ENCODE measurements at regions not wholly inside any gene's neighbourhood (a gene's known extent, or its start where the extent isn't known, plus 50 kb on each side); places are given as distances from the start of the nearest gene placed in this dataset.

DNA sequence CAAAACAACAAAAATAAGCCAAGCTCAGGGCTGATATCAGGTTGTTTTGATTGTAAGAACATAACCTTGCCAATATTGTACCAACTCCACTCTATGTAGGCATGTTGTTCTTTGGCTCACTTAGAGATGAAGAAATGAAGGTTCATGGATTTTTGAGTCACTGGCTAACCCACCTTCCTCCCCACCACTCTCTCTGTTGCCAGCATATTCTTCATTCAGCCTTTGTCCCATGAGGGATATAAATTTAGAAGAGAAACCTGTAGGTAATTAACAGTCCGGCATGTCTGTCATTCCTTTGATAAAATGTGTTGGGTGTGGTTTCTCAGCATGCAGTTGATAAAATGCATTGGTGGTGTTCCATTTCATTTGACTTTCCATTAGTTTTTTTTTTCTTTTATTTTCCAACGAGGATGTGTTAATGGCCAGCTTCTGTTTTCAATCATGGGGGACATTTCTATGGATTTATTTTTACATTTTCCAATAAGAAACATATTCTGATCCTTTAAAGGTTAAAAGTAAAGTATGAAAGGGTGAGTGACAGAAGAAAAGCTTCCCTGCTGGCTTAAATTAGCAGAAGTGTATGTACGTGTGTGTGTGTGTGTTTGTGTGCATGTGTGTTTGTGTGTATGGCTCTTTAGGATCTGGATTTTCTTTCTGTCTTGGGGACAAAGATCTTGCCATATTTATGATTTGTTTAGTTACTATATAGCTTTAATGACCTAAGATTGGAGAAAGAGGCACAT, 166.2 kb upstream of the KCNJ16 start:
- DNase-seq = no peak

DNA sequence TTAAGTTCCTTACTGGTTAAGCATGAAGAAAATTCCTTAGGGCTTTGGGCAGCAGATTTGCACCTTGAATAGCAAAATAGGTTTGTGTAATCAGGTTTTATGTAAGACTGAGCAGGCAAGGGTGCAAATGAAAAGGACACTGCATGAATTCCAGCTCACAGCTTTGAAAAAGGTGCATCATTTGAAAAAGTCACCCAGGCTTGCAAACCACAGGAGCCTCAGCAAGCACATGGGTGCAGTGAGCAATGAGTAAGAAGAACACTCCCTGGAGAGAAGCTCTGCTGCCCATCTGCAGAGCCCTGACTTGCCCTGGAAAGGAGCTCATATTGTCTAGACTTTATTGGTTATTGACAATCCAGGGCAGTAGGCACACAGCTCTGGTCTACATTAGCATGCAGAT, 165.6 kb upstream of the KCNJ16 start:
- no peak for DNase-seq

DNA sequence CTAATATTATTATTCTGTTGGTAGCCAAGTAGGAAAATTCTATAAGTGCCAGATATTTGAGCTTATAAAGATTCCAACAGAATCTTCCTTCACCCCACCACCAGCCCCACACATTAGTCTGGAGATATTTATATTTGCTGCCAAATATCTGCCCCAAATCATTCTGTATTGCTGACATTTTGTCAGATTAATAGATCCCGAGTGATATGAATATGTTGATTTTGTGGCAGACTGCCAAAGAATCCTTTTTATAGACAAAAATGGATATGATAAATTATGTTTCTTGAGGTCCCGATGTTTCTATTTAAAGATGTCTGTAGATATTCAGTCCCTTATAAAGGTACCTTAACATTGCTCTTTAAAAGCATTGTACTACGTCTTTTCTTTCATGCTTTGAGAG, 162.2 kb upstream of the KCNJ16 start:
- no peak for DNase-seq

DNA sequence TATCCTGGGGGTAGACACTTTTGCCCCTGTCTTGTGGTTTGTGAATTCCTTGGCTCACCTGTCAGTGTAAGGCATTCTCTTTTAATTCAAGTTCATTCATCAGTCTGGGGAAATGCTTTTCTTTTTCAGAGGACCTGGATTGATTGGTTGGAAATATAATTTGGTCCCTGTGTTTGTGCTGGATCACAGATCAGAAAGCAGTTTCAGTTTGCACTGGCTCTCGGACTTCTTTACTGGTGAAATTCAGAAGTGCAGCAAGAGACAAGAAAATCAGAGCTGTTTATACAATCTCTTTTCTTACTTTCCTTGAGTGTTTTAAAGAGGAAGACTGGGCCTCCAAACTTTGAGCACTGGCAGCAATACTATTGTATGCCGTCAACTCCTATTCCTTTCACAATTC, 161.8 kb upstream of the KCNJ16 start:
- no peak for DNase-seq

DNA sequence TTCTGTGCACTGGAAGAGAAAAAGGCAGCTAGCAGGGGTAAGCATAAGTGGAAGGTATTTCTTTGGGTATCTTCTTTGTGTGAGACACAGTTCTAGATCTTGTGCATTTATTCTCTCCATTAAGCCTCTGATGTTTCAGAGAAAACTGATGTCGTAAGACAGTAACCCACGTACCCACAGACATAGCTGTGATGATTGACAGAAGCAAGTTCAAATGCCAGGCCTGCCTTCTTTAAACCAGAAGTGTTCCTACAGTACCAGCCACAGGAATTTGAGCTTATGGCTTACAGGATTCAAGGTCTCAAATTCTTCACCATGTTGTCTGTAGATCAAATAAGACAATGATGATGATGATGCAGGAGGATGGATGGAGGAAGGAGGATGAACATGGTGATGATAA, 161.4 kb upstream of the KCNJ16 start:
- no peak for DNase-seq

DNA sequence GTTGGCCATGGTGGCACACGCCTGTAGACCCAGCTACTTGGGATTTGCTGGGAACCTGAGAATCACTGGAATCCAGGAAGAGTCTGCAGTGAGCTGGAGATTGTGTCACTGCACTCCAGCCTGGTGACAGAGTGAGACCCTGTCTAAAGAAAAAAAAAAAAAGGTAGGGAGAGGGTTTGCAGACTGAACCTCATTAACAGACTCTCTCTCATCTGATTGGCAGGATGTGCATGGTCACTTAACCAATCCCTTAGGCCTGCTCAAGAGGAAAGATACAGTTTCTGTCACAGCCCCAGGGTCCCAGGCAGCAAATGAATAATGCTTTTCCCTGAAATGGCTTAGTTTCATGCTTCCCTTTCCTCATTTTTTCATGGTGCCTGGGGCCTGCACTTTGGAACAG, 160.5 kb upstream of the KCNJ16 start:
- no peak for DNase-seq

DNA sequence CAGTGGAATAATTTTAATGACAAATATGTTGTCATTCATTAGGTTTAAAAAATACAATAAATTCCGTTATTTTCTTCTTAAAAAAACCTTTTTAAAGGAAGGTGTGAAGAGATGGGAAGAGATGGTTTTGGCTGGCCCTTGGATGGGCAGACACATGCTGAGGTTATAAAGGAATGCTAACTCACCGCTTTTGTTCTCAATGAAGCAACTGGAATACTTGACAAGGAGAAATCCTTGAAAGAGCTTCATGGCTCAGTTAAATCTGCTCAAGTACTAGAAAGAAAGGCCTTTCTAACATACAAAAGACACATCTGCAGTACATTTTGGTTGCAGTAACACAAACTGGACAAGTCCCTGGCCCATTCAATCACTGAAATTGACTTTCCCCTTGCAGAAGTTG, 158.3 kb upstream of the KCNJ16 start:
- no peak for DNase-seq

DNA sequence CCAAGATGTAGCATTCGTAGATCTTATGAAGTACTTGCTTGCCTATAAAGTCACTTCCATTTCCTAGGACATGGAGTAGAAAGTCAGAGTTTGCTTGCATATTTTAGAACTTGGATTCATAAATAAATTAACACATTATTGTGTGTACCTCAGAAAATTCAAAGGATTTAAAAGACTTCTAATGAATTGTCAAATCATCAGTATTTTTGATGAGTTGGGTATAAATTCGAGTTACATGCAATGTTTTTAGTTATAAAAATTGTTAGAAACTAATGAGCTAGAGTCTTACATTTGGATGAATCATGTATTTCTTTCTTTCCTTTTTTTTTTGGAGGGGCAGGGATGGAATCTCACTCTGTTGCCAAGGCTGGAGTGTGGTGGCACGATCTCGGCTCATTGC, 156.9 kb upstream of the KCNJ16 start:
- no peak for DNase-seq

DNA sequence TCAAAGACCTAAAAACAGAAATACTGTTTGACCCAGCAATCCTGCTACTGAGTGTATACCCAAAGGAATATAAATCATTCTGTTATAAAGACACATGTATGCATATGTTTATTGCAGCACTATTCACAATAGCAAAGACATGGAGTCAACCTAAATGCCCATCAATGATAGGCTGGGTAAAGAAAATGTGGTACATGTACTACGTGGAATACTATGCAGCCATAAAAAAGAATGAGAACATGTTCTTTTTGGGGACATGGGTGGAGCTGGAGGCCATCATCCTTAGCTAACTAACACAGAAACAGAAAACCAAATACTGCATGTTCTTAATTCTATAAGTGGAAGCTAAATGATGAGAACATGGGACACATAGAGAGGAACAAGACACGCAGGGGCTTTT, 155.2 kb upstream of the KCNJ16 start:
- no peak for DNase-seq

DNA sequence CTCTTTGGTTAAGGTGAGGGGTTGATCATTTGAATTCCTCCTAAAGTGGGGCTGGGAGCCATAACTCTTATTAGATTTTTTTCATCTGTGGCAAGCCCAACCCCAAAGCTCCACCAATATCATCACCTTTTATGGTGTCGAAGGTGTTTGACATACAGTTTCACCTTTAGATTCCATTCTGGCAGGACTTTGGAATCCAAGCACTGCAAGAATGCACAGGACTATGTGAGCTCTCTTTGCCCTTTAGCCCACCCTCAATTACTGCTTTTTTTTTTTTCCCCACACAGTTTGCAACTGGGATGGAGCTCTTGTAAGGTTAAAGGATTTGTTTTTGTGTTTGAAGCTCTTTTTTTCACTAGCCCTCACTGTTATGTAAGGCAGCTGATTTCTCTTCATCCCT, 154.0 kb upstream of the KCNJ16 start:
- no peak for DNase-seq

DNA sequence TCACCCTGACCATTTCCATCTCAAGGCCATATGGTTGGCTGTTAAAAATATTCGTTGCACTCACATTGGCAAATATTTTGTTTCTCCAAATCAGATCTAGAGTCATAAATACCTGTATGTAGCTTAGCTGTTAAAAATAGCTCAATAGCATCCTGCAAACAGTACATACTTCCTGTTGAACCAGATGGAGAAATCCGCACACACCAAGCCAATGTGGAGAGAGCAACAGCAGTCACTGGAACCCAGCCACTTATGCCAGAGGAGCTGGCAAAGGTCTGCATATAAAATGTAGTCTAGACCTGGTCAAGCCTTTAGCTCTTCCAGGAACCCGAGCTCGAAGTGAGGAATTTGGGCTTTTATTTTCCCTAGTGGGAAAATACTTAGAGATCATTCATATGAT, 146.4 kb upstream of the KCNJ16 start:
- DNase-seq = no peak

DNA sequence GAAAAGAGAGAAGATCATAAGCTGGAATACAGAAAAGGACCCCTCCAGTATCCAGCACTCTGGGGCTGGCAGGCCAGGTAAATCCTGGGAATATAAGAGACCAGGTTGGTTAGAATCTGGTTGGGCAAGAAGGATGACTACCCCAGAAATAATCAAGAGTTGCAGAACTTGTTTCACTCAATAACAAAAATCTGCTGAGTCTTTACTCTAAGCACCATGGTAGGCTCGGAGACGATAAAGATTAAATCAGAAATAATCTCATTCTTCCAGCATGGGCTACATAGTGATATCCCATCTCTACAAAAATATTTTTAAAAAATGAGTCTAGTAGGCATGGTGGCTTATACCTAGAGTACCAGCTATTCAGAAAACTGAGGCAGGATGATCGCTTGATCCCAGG, 138.0 kb upstream of the KCNJ16 start:
- DNase-seq = no peak

DNA sequence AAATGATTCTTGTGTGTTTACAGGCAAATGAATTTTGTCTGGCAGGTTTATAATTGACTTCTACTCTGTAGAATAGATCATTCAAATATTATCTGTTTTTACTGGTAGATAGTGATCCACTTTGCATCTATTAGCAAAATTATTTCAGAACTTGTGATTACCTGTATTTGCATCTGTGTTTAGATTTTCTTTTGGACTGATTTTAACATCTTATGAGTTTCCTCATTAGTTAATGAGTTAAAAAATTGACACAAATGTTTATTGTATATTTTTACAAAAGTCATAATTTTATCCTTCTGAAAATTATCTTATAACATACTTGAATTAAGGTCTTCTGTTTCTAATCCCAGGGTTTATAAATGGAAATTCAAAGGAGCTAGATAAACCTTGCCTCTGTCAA, 132.0 kb upstream of the KCNJ16 start:
- no peak for DNase-seq

DNA sequence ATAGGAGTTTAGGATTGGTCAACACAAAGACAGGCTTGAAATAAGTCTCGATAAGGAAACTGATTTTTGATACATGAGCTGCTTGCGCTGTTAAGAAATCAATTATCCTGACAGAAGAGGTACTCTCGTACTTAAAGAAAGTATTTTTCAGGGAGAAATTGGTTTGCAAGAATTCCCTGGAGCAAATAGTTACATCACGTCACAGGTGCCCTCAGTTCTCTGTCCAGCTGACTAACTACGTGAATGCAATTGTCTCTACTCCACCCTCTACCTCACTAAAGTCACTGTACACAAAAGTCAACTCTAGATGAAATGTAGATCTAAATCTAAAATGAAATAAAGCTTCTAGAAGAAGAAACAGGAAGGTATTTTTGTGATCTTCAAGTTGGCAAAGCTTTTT, 130.6 kb upstream of the KCNJ16 start:
- no peak for DNase-seq

DNA sequence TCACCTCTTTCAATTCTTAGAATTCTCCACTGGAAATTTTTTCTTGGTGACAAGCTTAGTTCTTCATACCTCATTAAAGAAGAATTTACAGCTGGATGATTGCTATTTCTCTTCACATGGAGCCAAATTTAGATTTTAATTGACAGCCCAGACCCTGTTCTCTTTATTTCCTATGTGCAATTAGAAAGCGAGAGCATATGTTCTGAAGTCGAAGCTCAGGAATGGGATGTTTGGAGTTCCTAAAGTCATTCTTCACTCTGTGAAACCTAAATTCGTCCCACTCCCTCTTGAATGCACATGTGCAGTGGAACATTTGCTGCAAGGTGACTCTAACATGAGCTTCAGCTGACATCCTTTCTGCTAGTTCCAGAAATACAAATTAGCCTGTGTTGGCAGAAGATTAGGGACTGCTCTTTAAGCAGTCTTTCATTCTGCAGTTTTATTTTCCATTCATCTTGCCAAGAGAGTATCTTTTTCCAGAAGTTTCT, 129.3 kb upstream of the KCNJ16 start:
- DNase-seq = no peak

DNA sequence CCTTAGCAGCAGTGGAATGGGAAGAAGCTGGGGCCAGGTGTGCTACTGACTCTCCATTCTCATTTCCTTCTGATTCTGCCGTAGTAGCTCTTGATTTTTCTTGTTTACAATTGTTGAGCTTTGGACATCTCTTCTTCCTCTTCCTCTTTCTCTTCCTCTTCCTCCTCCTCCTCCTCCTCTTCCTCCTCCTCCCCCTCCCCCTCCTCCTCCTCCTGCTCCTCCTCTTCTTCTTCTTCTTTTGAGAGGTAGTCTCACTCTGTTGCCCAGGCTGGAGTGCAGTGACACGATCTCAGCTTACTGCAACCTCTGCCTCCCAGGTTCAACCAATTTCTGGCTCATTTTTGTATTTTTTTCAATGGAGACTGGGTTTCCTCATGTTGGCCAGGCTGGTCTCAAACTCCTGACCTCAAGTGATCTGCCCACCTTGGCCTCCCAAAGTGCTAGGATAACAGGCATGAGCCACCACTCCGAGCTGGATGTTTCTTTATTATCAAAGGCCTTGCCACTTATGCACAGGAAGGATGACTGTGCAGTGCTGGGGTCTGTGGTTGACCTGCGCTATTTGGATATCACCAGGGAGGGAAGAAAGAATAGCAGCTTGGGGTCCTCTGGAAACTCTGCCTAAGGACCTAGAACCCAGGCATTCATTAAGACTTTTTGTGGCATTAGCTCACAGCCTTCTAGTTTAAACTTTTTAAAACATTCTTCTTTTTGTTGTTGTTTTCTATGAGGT, 127.8 kb upstream of the KCNJ16 start:
- no peak for DNase-seq

DNA sequence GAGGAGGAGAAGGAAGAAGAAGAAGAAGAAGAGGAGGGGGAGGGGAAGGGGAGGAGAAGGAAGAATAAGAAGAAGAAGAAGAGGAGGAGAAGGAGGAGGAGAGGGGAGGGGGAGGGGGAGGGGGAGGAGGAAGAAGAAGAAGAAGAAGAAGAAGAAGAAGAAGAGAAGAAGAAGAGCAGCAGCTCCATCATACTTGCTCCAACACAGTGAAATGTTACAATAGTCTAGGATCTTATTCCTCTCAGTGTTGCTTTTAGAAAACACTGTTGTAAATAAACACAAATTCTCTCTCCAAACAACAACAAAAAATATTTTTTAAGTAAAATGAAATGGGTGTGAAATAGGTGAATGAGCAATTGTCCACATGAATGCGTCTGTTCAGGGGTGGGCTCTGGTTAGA, 126.6 kb upstream of the KCNJ16 start:
- DNase-seq = no peak

DNA sequence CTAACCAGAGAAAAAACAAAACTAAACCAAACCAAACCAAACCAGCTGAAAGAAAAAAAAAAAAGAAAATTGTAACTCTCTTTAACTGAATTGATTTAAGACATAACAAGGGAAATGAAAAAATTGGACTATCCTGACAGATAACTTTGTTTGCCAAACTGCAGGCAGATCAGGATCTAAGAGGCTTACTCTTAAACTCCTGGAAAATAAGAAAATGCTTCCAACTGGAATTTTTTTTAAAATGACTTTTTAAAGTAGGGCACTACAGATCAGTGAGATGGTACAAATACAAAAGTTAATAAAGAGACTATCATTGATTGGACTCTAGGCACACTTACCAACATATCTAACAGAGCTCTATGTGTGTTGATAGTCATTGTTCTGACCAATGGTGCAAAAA, 125.5 kb upstream of the KCNJ16 start:
- no peak for DNase-seq

DNA sequence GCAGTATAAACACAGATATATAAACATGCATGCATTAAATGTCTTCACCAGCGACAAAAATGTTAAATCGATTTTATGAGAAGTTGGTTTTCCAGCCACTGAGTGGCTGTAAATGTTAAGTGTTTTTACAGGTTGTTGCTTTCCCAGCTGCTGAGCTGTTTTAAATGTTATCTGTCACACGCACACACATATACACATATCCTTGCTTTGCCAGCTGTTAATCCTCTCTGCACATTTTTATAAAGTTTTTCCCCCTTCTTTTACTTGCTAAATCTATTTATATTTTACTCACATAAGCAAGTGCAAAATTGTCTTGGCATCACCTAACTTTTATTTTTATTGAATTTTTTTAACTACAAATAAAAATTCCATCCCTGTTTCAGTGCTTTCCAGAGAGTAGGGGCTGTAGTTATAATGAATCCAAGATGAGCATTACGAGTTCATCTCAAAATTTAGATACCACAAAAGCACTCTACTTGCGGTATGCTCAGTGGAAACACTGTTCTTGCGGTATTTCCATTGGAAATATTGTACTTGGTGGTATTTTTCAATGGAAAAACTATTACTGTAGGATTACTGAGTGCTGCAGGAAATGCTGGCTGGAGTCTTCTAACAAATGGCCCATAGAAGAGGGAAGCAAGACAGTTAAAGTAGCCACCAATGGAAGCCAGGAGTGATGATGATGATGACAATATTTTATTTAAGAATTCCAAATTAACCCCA, 124.9 kb upstream of the KCNJ16 start:
- DNase-seq = no peak

DNA sequence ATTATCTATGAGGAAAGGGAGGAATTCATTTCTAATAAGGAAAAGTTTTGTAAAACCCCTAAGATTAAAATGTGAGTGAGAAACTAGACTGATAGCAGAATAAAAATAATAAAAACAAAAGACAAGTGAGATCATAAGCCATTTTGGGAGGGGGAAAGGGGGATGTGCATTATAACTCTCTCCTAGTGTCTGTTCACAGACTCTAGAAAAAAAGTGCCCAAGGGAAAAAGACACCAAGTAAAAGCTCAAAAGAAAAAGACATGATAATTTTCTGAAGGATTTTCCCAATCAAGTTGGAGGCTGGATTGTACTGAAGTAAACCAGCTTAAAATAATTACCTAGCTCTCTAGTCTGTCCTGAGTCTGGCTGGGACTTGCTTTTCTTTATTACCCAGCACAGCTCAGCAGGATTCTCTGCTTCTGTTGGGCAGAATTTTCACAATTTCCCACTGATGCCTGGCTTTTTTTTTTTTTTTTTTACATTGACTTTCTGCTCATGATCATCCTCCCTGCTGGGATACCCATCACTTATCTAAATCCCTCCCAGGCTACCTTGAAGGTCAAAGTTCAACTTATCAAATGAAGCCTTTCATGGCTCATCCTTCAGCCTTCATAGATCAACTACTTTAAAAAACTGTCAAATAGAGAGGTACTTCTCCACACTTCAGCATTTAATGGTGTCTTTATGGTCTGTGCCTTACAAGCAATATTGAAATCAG, 124.2 kb upstream of the KCNJ16 start:
- no peak for DNase-seq

DNA sequence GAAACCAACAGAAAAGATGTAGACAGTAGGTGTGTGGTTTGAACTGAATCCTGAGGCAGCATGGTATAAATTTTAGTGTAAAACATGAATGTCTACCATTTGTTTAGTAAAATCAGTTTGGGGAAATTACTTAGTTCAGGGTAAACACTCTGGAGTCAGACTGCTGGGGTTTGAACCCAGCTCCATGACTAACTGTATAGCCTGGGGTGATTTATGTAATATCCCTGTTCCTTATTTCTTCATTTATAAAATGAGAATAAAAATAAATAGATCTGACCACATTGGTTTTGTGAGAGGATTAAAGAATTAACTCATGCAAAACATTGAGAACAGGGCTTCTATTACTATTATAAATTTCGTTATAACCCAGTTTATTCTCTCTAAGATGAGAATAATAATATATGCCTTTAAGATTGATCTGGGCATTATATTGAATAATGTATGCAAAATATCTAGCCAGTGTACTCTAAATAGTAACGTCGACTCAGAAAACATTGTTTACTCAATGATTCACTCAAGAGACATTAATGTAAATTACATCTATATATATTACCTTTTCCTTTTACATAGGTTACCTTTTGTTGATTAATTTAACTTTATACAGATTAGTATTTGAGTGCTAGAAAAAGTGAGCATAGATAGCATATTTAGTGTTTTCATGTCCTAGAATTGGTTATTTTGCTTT, 120.6 kb upstream of the KCNJ16 start:
- DNase-seq = no peak

DNA sequence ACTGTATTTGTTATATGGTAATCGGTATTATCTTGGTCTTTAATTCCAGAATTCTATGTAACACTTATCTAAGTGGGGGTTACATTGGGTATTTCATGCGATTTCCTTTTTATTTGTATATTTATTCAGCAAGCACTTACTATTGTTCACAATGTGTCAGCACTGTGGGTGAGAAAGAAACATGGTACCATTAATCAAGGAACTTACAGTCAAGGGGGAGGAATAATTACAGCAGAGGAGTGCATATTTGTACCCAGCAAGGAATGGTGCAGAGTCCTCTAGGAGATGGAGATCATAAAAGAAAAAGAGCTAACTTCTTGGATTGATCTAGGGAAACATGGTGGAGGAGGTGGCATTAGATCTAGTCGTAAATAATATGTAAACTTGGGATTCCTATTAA, 117.0 kb upstream of the KCNJ16 start:
- no peak for DNase-seq

DNA sequence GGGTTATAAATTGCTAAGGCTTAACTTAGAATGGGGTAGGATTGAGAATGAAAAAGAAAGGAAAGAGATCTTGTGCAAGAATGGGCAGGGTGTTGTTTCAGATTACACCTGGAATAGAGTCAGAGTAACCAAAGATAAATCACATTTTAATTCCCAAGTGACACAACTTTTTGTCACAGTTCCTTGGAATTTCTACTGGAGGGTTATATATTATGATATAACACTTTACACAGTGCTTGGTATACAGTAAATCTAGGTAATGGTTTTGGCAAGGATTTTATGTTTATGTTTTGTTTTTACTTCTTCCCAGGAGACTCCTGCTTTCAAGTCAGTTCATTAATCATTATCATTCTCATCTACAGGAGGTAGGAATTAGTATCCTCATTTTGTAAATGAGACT, 115.7 kb upstream of the KCNJ16 start:
- no peak for DNase-seq

Measured in AML-193 (cell line).